HFFc6 (cell line): ENCODE measurements at regions not wholly inside any gene's neighbourhood (a gene's known extent, or its start where the extent isn't known, plus 50 kb on each side); places are given as distances from the start of the nearest gene placed in this dataset.

Experiments
- DNase-seq: peaks from one replicate; pipeline ENCODE4 v3.0.0-alpha.2; 2018
- H3K27ac Mint-ChIP-seq: 2 replicates; pipeline ENCODE4 v1.8.0; 2020; ENCODE audit warnings: mild to moderate bottlenecking, mixed read lengths
- H3K27me3 Mint-ChIP-seq: 2 replicates; pipeline ENCODE4 v1.8.0; 2021; ENCODE audit warnings: mild to moderate bottlenecking, moderate library complexity, mixed read lengths; ENCODE audit not compliant: insufficient read depth
- H3K36me3 Mint-ChIP-seq: 2 replicates; pipeline ENCODE4 v1.8.0; 2021; ENCODE audit warnings: low read depth, mixed read lengths
- H3K4me1 Mint-ChIP-seq: 2 replicates; pipeline ENCODE4 v1.8.0; 2020; ENCODE audit warnings: low read depth, mixed read lengths
- H3K4me3 Mint-ChIP-seq: 2 replicates; pipeline ENCODE4 v1.8.0; 2020; ENCODE audit warnings: mild to moderate bottlenecking, moderate library complexity, mixed read lengths
- H3K9me3 Mint-ChIP-seq: 2 replicates; pipeline ENCODE4 v1.8.0; 2020; ENCODE audit warnings: mild to moderate bottlenecking, mixed read lengths
- CTCF ChIP-seq: fragments of 200-600 bp; sonication (generic); IDR thresholded peaks from 2 replicates; pipeline ENCODE4 v1.5.0; 2021; ENCODE audit warnings: antibody characterized with exemption, mild to moderate bottlenecking

- Mint-ChIP-seq H3K4me3 (no peak overlapping the region), H3K27ac (no peak overlapping the region), H3K4me1 (no peaks in the 10 kb centered on the region), H3K9me3 (peaks cover 45% of the 10 kb centered on the region), H3K36me3 (no peaks in the 10 kb centered on the region), H3K27me3 (no peaks in the 10 kb centered on the region)
- TF ChIP-seq CTCF: no peak
- no peak for DNase-seq
Observed at GRCh38 chr5:99702565-99702964, 773.8 kb upstream of the CHD1 start.

GRCh38 chr5:99694884-99695283, 766.1 kb upstream of the CHD1 start:
- H3K27me3 Mint-ChIP-seq: no peaks in the 10 kb centered on the region
- peaks cover 24% of the 10 kb centered on the region for H3K9me3 Mint-ChIP-seq
- no peak for TF ChIP-seq CTCF

GRCh38 chr5:99686538-99686937, 757.7 kb upstream of the CHD1 start:
- no peak for TF ChIP-seq CTCF
- Mint-ChIP-seq H3K4me1 (no peaks in the 10 kb centered on the region), H3K4me3 (no peak overlapping the region), H3K27me3 (no peaks in the 10 kb centered on the region), H3K27ac (no peak overlapping the region), H3K9me3 (peaks cover 52% of the 10 kb centered on the region), H3K36me3 (no peaks in the 10 kb centered on the region)
- no peak for DNase-seq

More at GRCh38 chr5:99694884-99695283, 766.1 kb upstream of the CHD1 start:
- H3K36me3 Mint-ChIP-seq: no peaks in the 10 kb centered on the region
- DNase-seq: no peak
- H3K27ac Mint-ChIP-seq: no peak overlapping the region
- peak overlapping the region; percentile 67 for H3K4me3 Mint-ChIP-seq
- no peaks in the 10 kb centered on the region for H3K4me1 Mint-ChIP-seq

- no peak overlapping the region for H3K4me3 Mint-ChIP-seq
- H3K27ac Mint-ChIP-seq: no peak overlapping the region
- no peaks in the 10 kb centered on the region for H3K4me1 Mint-ChIP-seq
- no peak for TF ChIP-seq CTCF
- no peak for DNase-seq
- H3K9me3 Mint-ChIP-seq: peaks cover 27% of the 10 kb centered on the region
- H3K36me3 Mint-ChIP-seq: no peaks in the 10 kb centered on the region
- no peaks in the 10 kb centered on the region; the same call in none of the 2 replicates for H3K27me3 Mint-ChIP-seq
Observed at GRCh38 chr5:99675974-99676373, 747.2 kb upstream of the CHD1 start.

GRCh38 chr5:99674101-99674500, 745.3 kb upstream of the CHD1 start:
- Mint-ChIP-seq H3K4me3 (no peak overlapping the region), H3K27me3 (no peaks in the 10 kb centered on the region; the same call in none of the 2 replicates), H3K9me3 (peaks cover 24% of the 10 kb centered on the region), H3K4me1 (no peaks in the 10 kb centered on the region), H3K36me3 (no peaks in the 10 kb centered on the region), H3K27ac (no peak overlapping the region)
- DNase-seq: no peak
- no peak for TF ChIP-seq CTCF

- Mint-ChIP-seq H3K27ac (no peak overlapping the region), H3K9me3 (peaks cover 11% of the 10 kb centered on the region), H3K4me1 (no peaks in the 10 kb centered on the region), H3K27me3 (no peaks in the 10 kb centered on the region; the same call in 1 of the 2 replicates), H3K4me3 (no peak overlapping the region), H3K36me3 (no peaks in the 10 kb centered on the region; the same call in 1 of the 2 replicates)
- no peak for TF ChIP-seq CTCF
- DNase-seq: no peak
Observed at GRCh38 chr5:99664972-99665371, 736.2 kb upstream of the CHD1 start.
